Upper lobe of right lung (tissue), 1 donor: ENCODE measurements at regions not wholly inside any gene's neighbourhood (a gene's known extent, or its start where the extent isn't known, plus 50 kb on each side); places are given as distances from the start of the nearest gene placed in this dataset.

ENCODE experiments used
- ATAC-seq: fragments of 200-7000 bp; cut with Tn5 transposase; one replicate; pipeline ENCODE4 v1.9.1; 2020; ENCODE audit warnings: mild to moderate bottlenecking, moderate library complexity
- DNase-seq: peaks from one replicate; pipeline ENCODE4 v3.0.0-alpha.2; 2020
- H3K27ac ChIP-seq: fragments of 200-600 bp; one replicate; pipeline ENCODE4 v1.8.0; 2022
- H3K27me3 ChIP-seq: fragments of 200-600 bp; one replicate; pipeline ENCODE4 v1.8.0; 2022; ENCODE audit warnings: mild to moderate bottlenecking
- H3K36me3 ChIP-seq: fragments of 200-600 bp; one replicate; pipeline ENCODE4 v1.8.0; 2022
- H3K4me1 ChIP-seq: fragments of 200-600 bp; one replicate; pipeline ENCODE4 v1.8.0; 2022
- H3K4me3 ChIP-seq: fragments of 200-600 bp; one replicate; pipeline ENCODE4 v1.8.0; 2022; ENCODE audit warnings: mild to moderate bottlenecking
- H3K9me3 ChIP-seq: fragments of 200-600 bp; one replicate; pipeline ENCODE4 v1.8.0; 2022
- CTCF ChIP-seq: fragments of 200-600 bp; IDR thresholded peaks from one replicate; pipeline ENCODE4 v1.8.0; 2022; ENCODE audit warnings: antibody characterized with exemption
- intact Hi-C: fragments of 100-400 bp; cut with DNase I; formaldehyde crosslinking; loops from one replicate; pipeline ENCODE4 v1.11.0; 2022
- donor health status: DM: no; HTN: yes; CAD: no; lungs with severe emphysema.

DNA sequence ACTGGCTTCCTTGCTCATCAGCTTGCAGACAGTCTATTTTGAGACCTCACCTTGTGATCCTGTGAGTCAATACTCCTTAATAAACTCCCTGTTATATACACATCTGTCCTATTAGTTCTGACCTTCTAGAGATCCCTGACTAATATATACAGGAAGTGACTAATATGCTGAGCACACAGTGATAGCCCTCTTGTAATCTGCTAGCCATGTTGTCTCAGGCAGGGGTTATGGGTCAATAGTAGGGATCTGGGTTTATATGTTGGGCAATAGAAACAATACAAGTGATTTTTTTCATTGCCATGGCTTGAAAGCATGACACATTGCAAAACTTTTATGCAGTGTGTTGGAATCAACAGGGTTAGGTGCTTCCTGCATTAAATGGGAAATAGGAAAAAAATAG is 562.2 kb downstream of the GALC start:
- ATAC-seq (no peak), DNase-seq (no peak)
- Histone ChIP-seq H3K4me3 (no peak overlapping the region), H3K27ac (no peak overlapping the region), H3K9me3 (no peaks in the 10 kb centered on the region), H3K36me3 (no peaks in the 10 kb centered on the region), H3K4me1 (no peaks in the 10 kb centered on the region), H3K27me3 (no peaks in the 10 kb centered on the region)
- no peak for TF ChIP-seq CTCF
- intact Hi-C loops, result no loop called here

DNA sequence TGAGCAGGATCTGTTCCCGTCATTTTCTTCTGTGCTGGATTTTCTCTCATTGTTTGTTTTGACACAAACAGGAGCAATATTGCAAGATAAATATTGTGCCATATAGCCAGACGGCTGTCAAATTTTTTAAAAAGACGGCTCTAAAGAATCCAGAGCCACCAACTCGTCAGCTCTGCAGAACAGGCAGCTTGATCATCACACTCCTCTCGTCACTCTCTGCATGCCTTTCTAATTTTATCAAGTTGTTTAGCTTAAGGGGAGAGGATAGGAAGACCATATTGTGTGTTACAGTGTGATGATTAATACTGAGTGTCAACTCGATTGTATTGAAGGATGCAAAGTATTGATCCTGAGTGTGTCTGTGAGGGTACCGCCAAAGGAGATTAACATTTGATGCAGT is 562.8 kb downstream of the GALC start:
- no peaks in the 10 kb centered on the region for H3K4me1 ChIP-seq
- no peak overlapping the region for H3K27ac ChIP-seq
- intact Hi-C loops, result no loop called here
- TF ChIP-seq CTCF, result no peak
- no peaks in the 10 kb centered on the region for H3K9me3 ChIP-seq
- no peak overlapping the region for H3K4me3 ChIP-seq
- no peaks in the 10 kb centered on the region for H3K36me3 ChIP-seq
- no peak for ATAC-seq
- no peak for DNase-seq
- no peaks in the 10 kb centered on the region for H3K27me3 ChIP-seq

GRCh38 chr14:87419925-87420324 is 573.1 kb downstream of the GALC start:
- Histone ChIP-seq H3K27ac (no peak overlapping the region), H3K4me1 (no peaks in the 10 kb centered on the region), H3K36me3 (no peaks in the 10 kb centered on the region), H3K9me3 (no peaks in the 10 kb centered on the region), H3K27me3 (no peaks in the 10 kb centered on the region), H3K4me3 (no peak overlapping the region)
- TF ChIP-seq CTCF, result no peak
- DNase-seq, result no peak
- intact Hi-C loops, result no loop called here
- ATAC-seq, result no peak

- no peak for TF ChIP-seq CTCF
- DNase-seq, result no peak
- intact Hi-C loops, result no loop called here
- Histone ChIP-seq H3K9me3 (no peaks in the 10 kb centered on the region), H3K27me3 (no peaks in the 10 kb centered on the region), H3K27ac (no peak overlapping the region), H3K4me1 (no peaks in the 10 kb centered on the region), H3K4me3 (no peak overlapping the region), H3K36me3 (no peaks in the 10 kb centered on the region)
- ATAC-seq, result no peak
Observed at GRCh38 chr14:87411370-87411769, 581.6 kb downstream of the GALC start.

DNA sequence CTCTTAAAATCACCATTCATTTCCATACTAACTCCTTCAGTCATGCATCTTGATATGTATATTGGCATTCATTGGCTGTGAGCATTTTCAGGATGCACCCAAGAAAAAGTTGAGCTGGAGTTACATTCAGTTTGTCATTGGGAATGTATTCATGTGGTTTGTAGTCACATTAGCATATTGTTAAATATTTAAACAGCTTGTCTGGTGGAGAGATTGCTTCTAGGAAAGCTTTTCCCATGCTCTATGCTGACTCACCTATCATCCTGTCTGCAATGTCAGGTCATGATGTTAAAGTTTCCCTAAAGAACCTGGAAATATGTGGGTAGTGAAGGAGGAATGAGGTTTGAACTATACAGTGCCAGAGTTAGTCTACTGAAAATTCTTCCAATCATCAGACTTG is 583.6 kb downstream of the GALC start:
- Histone ChIP-seq H3K27me3 (no peaks in the 10 kb centered on the region), H3K36me3 (no peaks in the 10 kb centered on the region), H3K4me1 (no peaks in the 10 kb centered on the region), H3K9me3 (no peaks in the 10 kb centered on the region), H3K27ac (no peak overlapping the region), H3K4me3 (no peak overlapping the region)
- DNase-seq, result no peak
- TF ChIP-seq CTCF, result no peak
- ATAC-seq, result no peak
- intact Hi-C loops, result no loop called here

- no peak for TF ChIP-seq CTCF
- Histone ChIP-seq H3K4me3 (no peak overlapping the region), H3K27me3 (no peaks in the 10 kb centered on the region), H3K27ac (no peak overlapping the region), H3K36me3 (no peaks in the 10 kb centered on the region), H3K4me1 (no peaks in the 10 kb centered on the region), H3K9me3 (no peaks in the 10 kb centered on the region)
- intact Hi-C loops, result no loop called here
- DNase-seq, result no peak
- no peak for ATAC-seq
Observed at GRCh38 chr14:87407344-87407743, 585.6 kb downstream of the GALC start.
